GM21381 (cell line): ENCODE measurements at regions not wholly inside any gene's neighbourhood (a gene's known extent, or its start where the extent isn't known, plus 50 kb on each side); places are given as distances from the start of the nearest gene placed in this dataset.
"Not testable (repeated sequence)": the region's sequence is repeated elsewhere in the genome, so short reads cannot be mapped to it uniquely, and the experiment has no call there.

ENCODE experiments used
- ATAC-seq: cut with Tn5 transposase; IDR thresholded peaks from one replicate; pipeline ENCODE4 v1.9.1; 2021; ENCODE audit warnings: mild to moderate bottlenecking, moderate library complexity; ENCODE audit not compliant: unreplicated experiment

- no peak for ATAC-seq
Observed at GRCh38 chr3:8338424-8338823, 163.2 kb upstream of the LMCD1 start.

GRCh38 chr3:8341821-8342247 lies 159.8 kb upstream of the LMCD1 start:
- ATAC-seq, result no peak

- no peak for ATAC-seq
Observed at GRCh38 chr3:8343058-8343457, 158.6 kb upstream of the LMCD1 start.

- ATAC-seq, result no peak
Observed at GRCh38 chr3:8345398-8345797, 156.2 kb upstream of the LMCD1 start.

GRCh38 chr3:8348076-8348475 lies 153.5 kb upstream of the LMCD1 start:
- ATAC-seq, result no peak

GRCh38 chr3:8352475-8352874 lies 149.1 kb upstream of the LMCD1 start:
- no peak for ATAC-seq

- ATAC-seq, result no peak
Observed at GRCh38 chr3:8353364-8353763, 148.3 kb upstream of the LMCD1 start.

GRCh38 chr3:8355346-8355745 lies 146.3 kb upstream of the LMCD1 start:
- ATAC-seq, result no peak

GRCh38 chr3:8356066-8356465 lies 145.6 kb upstream of the LMCD1 start:
- ATAC-seq, result not testable (repeated sequence)

GRCh38 chr3:8357859-8358258 lies 143.8 kb upstream of the LMCD1 start:
- no peak for ATAC-seq

GRCh38 chr3:8359133-8359532 lies 142.5 kb upstream of the LMCD1 start:
- no peak for ATAC-seq

- no peak for ATAC-seq
Observed at GRCh38 chr3:8363200-8363599, 138.4 kb upstream of the LMCD1 start.

GRCh38 chr3:8365541-8365940 lies 136.1 kb upstream of the LMCD1 start:
- no peak for ATAC-seq

- no peak for ATAC-seq
Observed at GRCh38 chr3:8366219-8366810, 135.3 kb upstream of the LMCD1 start.

- no peak for ATAC-seq
Observed at GRCh38 chr3:8368598-8368997, 133.0 kb upstream of the LMCD1 start.

- ATAC-seq, result no peak
Observed at GRCh38 chr3:8369638-8370037, 132.0 kb upstream of the LMCD1 start.

GRCh38 chr3:8371085-8371551 lies 130.5 kb upstream of the LMCD1 start:
- ATAC-seq, result no peak

GRCh38 chr3:8371960-8372463 lies 129.6 kb upstream of the LMCD1 start:
- no peak for ATAC-seq

- ATAC-seq, result no peak
Observed at GRCh38 chr3:8380904-8381704, 120.5 kb upstream of the LMCD1 start.

GRCh38 chr3:8385848-8386620 lies 115.6 kb upstream of the LMCD1 start:
- ATAC-seq, result no peak

- no peak for ATAC-seq
Observed at GRCh38 chr3:8387571-8387970, 114.1 kb upstream of the LMCD1 start.
